ENCODE measurements at regions not wholly inside any gene's neighbourhood (a gene's known extent, or its start where the extent isn't known, plus 50 kb on each side); places are given as distances from the start of the nearest gene placed in this dataset.
A peak's percentile ranks its signal among the peaks of the same experiment; 100 is the strongest.

- no peak for DNase-seq (ENCODE audit: extremely low read depth, low read depth)
Measured at GRCh38 chr1:34650090-34650489, 104.8 kb upstream of the GJB5 start.

- no peak for DNase-seq (ENCODE audit: extremely low read depth, low read depth)
Measured at GRCh38 chr1:34650800-34651199, 104.0 kb upstream of the GJB5 start.

GRCh38 chr1:34653110-34653509, 101.7 kb upstream of the GJB5 start:
- no peak for DNase-seq (ENCODE audit: extremely low read depth, low read depth)

GRCh38 chr1:34655206-34655874, 99.5 kb upstream of the GJB5 start:
- DNase-seq (ENCODE audit: extremely low read depth, low read depth), result no peak

DNA sequence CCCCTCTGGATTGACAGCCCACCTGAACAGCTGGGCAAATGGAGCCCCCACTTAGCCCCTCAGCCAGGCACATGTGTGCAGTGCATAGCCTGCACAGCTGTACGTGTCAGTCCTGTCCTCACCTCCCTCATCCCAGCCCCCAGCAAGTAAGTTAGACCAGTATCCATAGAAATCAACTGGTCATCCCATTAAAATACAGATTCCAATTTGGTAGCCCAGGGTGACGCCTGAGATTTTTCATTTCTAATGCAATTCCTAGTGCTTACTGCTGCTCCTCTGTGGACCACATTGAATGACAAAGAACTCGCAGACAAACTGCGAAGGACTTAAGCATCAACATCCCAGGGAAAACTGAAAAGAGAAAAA, 99.0 kb upstream of the GJB5 start:
- no peak for DNase-seq (ENCODE audit: extremely low read depth, low read depth)

GRCh38 chr1:34656299-34656698, 98.5 kb upstream of the GJB5 start:
- DNase-seq (ENCODE audit: extremely low read depth, low read depth), result no peak

- DNase-seq (ENCODE audit: extremely low read depth, low read depth), result no peak
Measured at GRCh38 chr1:34656731-34657130, 98.1 kb upstream of the GJB5 start.

DNA sequence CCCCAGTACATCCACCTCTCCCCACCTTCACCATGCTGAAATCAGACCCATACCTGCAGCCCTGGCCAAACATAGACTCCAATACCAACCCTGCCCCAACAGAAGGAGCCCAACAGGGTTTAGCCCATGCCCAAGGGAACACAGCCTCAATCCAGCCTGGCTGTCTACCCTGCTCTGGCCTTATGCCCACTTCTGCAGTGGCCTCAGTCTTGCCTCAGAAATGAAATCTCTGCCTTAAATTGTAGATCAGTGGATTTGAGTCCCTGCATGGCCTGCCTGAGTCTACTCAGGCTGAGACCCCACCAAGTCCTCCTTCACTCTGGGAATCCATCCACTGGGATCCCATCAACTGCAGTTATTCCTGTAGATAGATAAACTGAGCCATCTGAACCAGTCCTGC, 97.6 kb upstream of the GJB5 start:
- DNase-seq (ENCODE audit: extremely low read depth, low read depth), result no peak

DNA sequence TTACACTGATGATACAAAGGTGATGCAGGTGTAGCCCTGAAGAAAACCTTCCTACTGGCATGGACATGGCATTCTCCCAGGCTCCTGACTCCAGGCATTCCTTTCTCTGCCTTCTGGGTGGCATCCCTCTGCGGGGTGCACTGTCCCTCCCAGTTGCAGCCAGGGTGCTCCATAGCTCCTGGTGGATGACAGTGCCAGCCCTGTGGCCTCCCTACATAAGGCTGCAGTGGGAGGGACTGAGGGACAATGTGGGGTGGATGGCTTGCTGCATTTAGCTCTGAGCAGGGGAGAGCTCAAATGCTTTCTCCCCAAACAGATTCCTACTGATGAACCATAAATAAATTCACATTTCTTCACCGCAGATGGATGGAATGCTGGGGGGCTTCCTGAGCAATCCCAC, 97.0 kb upstream of the GJB5 start:
- no peak for DNase-seq (ENCODE audit: extremely low read depth, low read depth)

- DNase-seq (ENCODE audit: extremely low read depth, low read depth), result no peak
Measured at GRCh38 chr1:34663031-34663430, 91.8 kb upstream of the GJB5 start.

- DNase-seq (ENCODE audit: extremely low read depth, low read depth), result no peak
Measured at GRCh38 chr1:34668063-34668462, 86.8 kb upstream of the GJB5 start.

- no peak for DNase-seq (ENCODE audit: extremely low read depth, low read depth)
Measured at GRCh38 chr1:34670982-34671381, 83.9 kb upstream of the GJB5 start.

GRCh38 chr1:34671887-34672286, 83.0 kb upstream of the GJB5 start:
- no peak for DNase-seq (ENCODE audit: extremely low read depth, low read depth)

DNA sequence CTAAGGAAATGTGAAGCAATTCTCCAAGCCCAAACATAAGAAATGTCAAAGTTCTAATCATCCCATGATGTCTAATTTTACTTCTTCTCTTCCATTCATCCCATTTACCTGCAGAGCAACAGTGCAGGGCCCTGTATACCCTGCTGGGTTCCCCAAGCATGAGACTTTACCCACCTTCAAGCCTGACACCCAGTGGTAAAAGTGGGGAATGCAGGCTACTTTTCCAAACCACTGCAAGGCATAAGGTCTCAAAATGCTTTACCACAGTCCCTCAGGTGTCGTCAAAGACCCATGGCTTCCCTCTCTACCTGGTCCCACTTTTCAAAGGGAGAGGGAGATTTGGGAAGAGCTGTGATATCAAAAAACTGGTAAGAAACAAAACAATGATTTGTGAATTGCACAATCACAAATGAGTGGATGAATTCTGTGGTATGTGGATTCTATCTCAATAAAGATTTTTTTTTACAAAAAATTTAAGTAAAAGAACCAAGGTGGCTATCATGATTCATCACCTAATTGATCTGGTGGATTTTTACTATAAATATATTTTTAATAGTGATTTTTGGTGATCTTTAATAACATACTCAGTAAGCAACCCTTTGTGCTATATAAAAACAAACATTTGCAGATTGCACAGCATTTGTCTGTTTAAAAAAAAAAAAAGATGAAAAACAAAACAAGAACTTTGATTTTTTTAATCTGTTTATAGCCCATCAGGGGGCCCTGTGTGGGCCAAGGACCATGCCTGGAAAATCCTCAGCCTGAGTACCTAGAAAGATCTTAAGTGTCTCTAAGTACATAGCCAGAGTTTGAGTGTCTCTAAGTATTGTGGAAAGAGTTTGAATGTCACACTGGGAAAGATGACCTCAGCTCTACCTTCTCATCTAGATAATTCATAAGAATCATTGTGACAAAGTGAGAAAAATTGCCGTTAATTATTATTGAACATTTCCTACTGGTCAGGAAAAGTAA, 73.1 kb upstream of the GJB5 start:
- peak; percentile 37 for DNase-seq (ENCODE audit: extremely low read depth, low read depth)

GRCh38 chr1:34682452-34683223, 72.2 kb upstream of the GJB5 start:
- no peak for DNase-seq (ENCODE audit: extremely low read depth, low read depth)

GRCh38 chr1:34683616-34684015, 71.2 kb upstream of the GJB5 start:
- DNase-seq (ENCODE audit: extremely low read depth, low read depth), result no peak

GRCh38 chr1:34684266-34684665, 70.6 kb upstream of the GJB5 start:
- DNase-seq (ENCODE audit: extremely low read depth, low read depth), result no peak

DNA sequence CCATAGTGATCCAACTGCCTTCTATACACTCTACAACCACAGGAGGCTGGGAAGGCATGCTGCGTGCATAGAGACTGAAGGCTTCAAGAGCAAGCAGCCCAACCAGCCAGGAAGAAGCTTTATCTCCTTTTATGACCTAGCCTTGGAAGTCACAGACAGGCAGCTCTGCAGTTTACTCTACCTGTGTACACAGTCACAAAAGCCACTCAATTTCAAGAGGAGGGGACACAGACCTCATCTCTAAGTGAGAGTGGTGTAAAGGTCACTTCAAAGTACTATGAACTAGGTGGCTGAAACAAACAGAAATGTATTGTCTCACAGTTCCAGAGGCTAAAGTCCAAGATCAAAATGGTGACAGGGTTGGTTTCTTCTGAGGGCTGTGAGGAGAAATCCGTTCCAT, 69.6 kb upstream of the GJB5 start:
- DNase-seq (ENCODE audit: extremely low read depth, low read depth), result no peak

DNA sequence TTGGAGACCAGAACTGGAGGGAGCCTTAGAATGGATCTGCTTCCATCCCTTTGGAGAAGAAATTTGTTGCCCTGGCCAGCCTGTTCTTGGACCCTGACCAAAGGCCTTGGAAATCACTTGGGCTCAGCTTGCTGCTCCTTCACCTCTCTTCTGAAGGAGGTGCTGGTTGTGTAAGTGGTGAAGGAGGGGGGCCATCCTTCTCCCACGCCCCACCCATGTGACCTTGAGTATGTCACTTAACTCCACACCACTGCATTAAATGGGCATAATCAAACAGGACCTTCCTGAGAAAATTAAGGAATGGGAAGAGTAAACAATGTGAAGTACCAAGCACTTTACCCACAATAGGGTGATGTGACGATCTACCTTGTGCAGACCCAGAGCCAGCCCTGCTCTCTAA, 68.3 kb upstream of the GJB5 start:
- DNase-seq (ENCODE audit: extremely low read depth, low read depth), result no peak

GRCh38 chr1:34688006-34688741, 66.7 kb upstream of the GJB5 start:
- no peak for DNase-seq (ENCODE audit: extremely low read depth, low read depth)

DNA sequence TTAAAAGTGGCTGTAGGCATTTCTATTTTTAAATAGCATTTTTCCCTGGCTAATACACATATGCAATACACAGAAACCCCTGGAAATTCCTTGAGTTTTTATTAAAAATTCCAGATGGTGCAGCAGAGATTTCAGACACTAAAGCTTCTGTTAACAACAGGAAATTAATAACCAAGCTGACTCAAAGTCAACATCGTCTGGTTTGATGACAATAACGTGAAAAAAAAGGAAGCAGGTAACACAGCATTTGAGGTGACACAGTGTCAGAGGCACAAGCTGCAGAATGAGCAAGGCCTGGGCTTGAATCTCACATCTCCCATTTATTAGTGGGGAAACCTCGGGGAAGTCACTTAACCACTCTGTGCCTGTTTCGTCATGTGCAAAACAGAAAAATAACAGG, 64.6 kb upstream of the GJB5 start:
- DNase-seq (ENCODE audit: extremely low read depth, low read depth), result no peak
